ENCODE measurements at regions not wholly inside any gene's neighbourhood (a gene's known extent, or its start where the extent isn't known, plus 50 kb on each side); places are given as distances from the start of the nearest gene placed in this dataset.

DNA sequence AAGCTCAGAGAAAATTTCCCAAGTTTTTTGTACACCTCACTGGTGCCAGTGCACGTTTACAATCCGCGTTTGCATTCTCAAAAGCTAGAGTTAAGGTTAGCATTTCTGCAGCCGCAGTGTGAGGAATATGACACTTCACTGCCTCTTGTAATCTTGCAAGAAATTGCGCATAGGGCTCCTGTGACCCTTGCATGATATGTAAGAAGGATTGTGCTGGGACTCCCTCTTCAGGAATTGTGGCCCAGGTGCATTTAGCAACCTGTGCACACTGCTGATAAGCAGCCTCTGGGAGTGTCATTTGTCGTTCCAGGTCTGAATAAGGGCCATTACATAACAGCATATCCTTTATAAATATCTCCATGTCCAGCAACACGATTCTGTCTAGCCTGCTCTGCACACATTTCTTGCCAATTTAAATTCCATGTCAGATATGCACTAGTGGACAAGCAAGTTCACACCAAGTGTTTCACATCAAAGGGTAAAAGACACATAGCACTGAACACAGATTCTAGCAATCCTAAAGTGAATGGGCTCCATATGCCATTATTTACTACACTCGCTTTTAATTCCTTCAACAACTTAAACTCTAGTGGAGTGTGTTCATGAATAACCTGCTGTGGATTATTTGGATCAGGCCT is 69.2 kb upstream of the INCENP start (continued):
- TF ChIP-seq ZFP36 (IDR thresholded peaks at IDR 0.05; ENCODE audit: low read depth, low read length, partially characterized antibody): peak; percentile 7
- peak; percentile 42; the same call in 1 of the 2 replicates for TF ChIP-seq ZNF24 (IDR thresholded peaks at IDR 0.05)
- no peak for TF ChIP-seq PHB2 (IDR thresholded peaks at IDR 0.05; ENCODE audit: low read depth)
- peak; percentile 25; the same call in 1 of the 2 replicates for TF ChIP-seq RB1 (IDR thresholded peaks at IDR 0.05; ENCODE audit: low read depth)
- TF ChIP-seq RCOR1 (IDR thresholded peaks at IDR 0.05; ENCODE audit: borderline replicate concordance in 1 of 2, low read depth in 2 of 2, low read length in 2 of 2): peak in 1 of 2 experiments; percentile 58; a peak in 1 of 4 replicates
- TF ChIP-seq, protein P1, sequence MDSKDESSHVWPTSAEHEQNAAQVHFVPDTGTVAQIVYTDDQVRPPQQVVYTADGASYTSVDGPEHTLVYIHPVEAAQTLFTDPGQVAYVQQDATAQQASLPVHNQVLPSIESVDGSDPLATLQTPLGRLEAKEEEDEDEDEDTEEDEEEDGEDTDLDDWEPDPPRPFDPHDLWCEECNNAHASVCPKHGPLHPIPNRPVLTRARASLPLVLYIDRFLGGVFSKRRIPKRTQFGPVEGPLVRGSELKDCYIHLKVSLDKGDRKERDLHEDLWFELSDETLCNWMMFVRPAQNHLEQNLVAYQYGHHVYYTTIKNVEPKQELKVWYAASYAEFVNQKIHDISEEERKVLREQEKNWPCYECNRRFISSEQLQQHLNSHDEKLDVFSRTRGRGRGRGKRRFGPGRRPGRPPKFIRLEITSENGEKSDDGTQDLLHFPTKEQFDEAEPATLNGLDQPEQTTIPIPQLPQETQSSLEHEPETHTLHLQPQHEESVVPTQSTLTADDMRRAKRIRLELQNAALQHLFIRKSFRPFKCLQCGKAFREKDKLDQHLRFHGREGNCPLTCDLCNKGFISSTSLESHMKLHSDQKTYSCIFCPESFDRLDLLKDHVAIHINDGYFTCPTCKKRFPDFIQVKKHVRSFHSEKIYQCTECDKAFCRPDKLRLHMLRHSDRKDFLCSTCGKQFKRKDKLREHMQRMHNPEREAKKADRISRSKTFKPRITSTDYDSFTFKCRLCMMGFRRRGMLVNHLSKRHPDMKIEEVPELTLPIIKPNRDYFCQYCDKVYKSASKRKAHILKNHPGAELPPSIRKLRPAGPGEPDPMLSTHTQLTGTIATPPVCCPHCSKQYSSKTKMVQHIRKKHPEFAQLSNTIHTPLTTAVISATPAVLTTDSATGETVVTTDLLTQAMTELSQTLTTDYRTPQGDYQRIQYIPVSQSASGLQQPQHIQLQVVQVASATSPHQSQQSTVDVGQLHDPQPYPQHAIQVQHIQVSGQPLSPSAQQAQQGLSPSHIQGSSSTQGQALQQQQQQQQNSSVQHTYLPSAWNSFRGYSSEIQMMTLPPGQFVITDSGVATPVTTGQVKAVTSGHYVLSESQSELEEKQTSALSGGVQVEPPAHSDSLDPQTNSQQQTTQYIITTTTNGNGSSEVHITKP (IDR thresholded peaks at IDR 0.05; ENCODE audit: partially characterized antibody): no peak
- TF ChIP-seq ESRRA (IDR thresholded peaks at IDR 0.05; ENCODE audit: borderline replicate concordance, low read depth): peak; percentile 41; the same call in 1 of the 2 replicates
- TF ChIP-seq BRF1 (IDR thresholded peaks at IDR 0.05; ENCODE audit: borderline replicate concordance, extremely low read depth, insufficient read length): no peak
- TF ChIP-seq NRF1 (conservative IDR thresholded peaks at IDR 0.05 in 1 of 2, IDR thresholded peaks at IDR 0.05 in 1 of 2): peak in 1 of 2 experiments; percentile 48; a peak in 1 of 4 replicates
- 0 out of 2 replicates have a peak, but pooled peaks have one; percentile 24 for TF ChIP-seq SMAD4 (CRISPR knock-in tag; conservative IDR thresholded peaks at IDR 0.05)
- TF ChIP-seq YBX1 (IDR thresholded peaks at IDR 0.05): no peak
- no peak for TF ChIP-seq RBM14 (IDR thresholded peaks at IDR 0.05; ENCODE audit: borderline replicate concordance, insufficient read depth, low read depth, low read length)
- TF ChIP-seq FOXK2 (conservative IDR thresholded peaks at IDR 0.05 in 1 of 2, IDR thresholded peaks at IDR 0.05 in 1 of 2; ENCODE audit: low read depth in 2 of 2): peak in 1 of 2 experiments; percentile 19; a peak in 1 of 4 replicates
- TF ChIP-seq NR2C1 (IDR thresholded peaks at IDR 0.05): peak; percentile 29; the same call in 1 of the 2 replicates
- TF ChIP-seq NR2C1 (tag; IDR thresholded peaks at IDR 0.05): peak; percentile 25; the same call in 1 of the 2 replicates
- peak; percentile 62 for TF ChIP-seq CXXC5 (CRISPR knock-in tag; IDR thresholded peaks at IDR 0.05)
- no peak for TF ChIP-seq GATAD2A (IDR thresholded peaks at IDR 0.05)
- no peak for TF ChIP-seq KAT7 (CRISPR knock-in tag; IDR thresholded peaks at IDR 0.05; ENCODE audit: borderline replicate concordance)
- TF ChIP-seq, protein P2, sequence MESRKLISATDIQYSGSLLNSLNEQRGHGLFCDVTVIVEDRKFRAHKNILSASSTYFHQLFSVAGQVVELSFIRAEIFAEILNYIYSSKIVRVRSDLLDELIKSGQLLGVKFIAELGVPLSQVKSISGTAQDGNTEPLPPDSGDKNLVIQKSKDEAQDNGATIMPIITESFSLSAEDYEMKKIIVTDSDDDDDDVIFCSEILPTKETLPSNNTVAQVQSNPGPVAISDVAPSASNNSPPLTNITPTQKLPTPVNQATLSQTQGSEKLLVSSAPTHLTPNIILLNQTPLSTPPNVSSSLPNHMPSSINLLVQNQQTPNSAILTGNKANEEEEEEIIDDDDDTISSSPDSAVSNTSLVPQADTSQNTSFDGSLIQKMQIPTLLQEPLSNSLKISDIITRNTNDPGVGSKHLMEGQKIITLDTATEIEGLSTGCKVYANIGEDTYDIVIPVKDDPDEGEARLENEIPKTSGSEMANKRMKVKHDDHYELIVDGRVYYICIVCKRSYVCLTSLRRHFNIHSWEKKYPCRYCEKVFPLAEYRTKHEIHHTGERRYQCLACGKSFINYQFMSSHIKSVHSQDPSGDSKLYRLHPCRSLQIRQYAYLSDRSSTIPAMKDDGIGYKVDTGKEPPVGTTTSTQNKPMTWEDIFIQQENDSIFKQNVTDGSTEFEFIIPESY (CRISPR knock-in tag; IDR thresholded peaks at IDR 0.05): peak; percentile 62
- peak; percentile 53; the same call in 1 of the 2 replicates for TF ChIP-seq L3MBTL2 (IDR thresholded peaks at IDR 0.05)
- TF ChIP-seq ZNF324 (CRISPR knock-in tag; IDR thresholded peaks at IDR 0.05): no peak
- TF ChIP-seq, protein P3, sequence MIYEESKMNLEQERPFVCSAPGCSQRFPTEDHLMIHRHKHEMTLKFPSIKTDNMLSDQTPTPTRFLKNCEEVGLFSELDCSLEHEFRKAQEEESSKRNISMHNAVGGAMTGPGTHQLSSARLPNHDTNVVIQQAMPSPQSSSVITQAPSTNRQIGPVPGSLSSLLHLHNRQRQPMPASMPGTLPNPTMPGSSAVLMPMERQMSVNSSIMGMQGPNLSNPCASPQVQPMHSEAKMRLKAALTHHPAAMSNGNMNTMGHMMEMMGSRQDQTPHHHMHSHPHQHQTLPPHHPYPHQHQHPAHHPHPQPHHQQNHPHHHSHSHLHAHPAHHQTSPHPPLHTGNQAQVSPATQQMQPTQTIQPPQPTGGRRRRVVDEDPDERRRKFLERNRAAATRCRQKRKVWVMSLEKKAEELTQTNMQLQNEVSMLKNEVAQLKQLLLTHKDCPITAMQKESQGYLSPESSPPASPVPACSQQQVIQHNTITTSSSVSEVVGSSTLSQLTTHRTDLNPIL (CRISPR knock-in tag; IDR thresholded peaks at IDR 0.05): no peak
- TF ChIP-seq HLTF (IDR thresholded peaks at IDR 0.05): no peak
- no peak; the same call in 1 of the 2 replicates for TF ChIP-seq BCOR (IDR thresholded peaks at IDR 0.05)
